A549 (cell line): ENCODE measurements at regions not wholly inside any gene's neighbourhood (a gene's known extent, or its start where the extent isn't known, plus 50 kb on each side); places are given as distances from the start of the nearest gene placed in this dataset.

ENCODE experiments used
- ATAC-seq, 2 experiments: fragments of 200-7000 bp in 1 of 2; fragments of >200 bp in 1 of 2; cut with Nextera tagmentation in 1 of 2; cut with Tn5 transposase in 1 of 2; 3 replicates each; pipeline versions ENCODE4 v1.8.0 to v1.9.1; 2018 to 2020; ENCODE audit warnings: mild to moderate bottlenecking in 1 of 2, moderate library complexity in 1 of 2
- CTCF ChIA-PET: fragments of 300-600 bp; sonication (Branson Sonifier 250); formaldehyde crosslinking; extraction: SDS; loops from one replicate; lab custom pipeline; 2021; ENCODE audit warnings: antibody characterized with exemption, inconsistent platforms; lab: Yijun Ruan, JAX
- POLR2A ChIA-PET: fragments of 350-600 bp; formaldehyde crosslinking; extraction: SDS; loops from one replicate; lab custom pipeline; 2021; ENCODE audit warnings: antibody characterized with exemption, inconsistent platforms; lab: Yijun Ruan, JAX
- DNase-seq, 2 experiments: peaks; one replicate each; pipeline versions ENCODE4 v3.0.0 to v3.0.0-alpha.2; 2011 to 2016; ENCODE audit warnings: low read depth in 1 of 2, low spot score in 1 of 2
- FAIRE-seq: peaks from 2 replicates; lab custom pipeline; 2011; peaks lifted over from hg19 to GRCh38; lab: Jason Lieb, UNC
- H3K27ac ChIP-seq, 2 experiments: fragments of >200 bp; sonication (Bioruptor Twin); formaldehyde crosslinking; 3 replicates each; pipeline ENCODE4 v1.5.1; 2016 to 2017
- H3K4me1 ChIP-seq: fragments of >200 bp; sonication (Bioruptor Twin); formaldehyde crosslinking; 3 replicates; pipeline ENCODE4 v1.6.1; 2016
- H3K4me2 ChIP-seq: fragments of >200 bp; sonication (Bioruptor Twin); formaldehyde crosslinking; 3 replicates; pipeline ENCODE4 v1.6.1; 2016
- H3K4me3 ChIP-seq: fragments of >200 bp; sonication (Bioruptor Twin); formaldehyde crosslinking; 3 replicates; pipeline ENCODE4 v1.5.1; 2016
- H3K9me3 ChIP-seq: fragments of >200 bp; sonication (Bioruptor Twin); formaldehyde crosslinking; 3 replicates; pipeline ENCODE4 v1.6.1; 2016
- CEBPB ChIP-seq, 2 experiments: fragments of >200 bp in 1 of 2; sonication (Bioruptor Twin) in 1 of 2; formaldehyde crosslinking in 1 of 2; IDR thresholded peaks; 2 replicates each; pipeline ENCODE4 v1.6.1; 2012 to 2016
- CHD2 ChIP-seq: fragments of 150-350 bp; IDR thresholded peaks from 2 replicates; pipeline ENCODE4 v1.6.1; 2014; ENCODE audit warnings: low read length; ENCODE audit not compliant: partially characterized antibody
- EHF ChIP-seq: fragments of 250-450 bp; sonication (Bioruptor Pico); IDR thresholded peaks from 2 replicates; pipeline ENCODE4 v1.5.0; 2020; ENCODE audit warnings: mild to moderate bottlenecking
- HDAC2 ChIP-seq: fragments of 200-600 bp; sonication (generic); IDR thresholded peaks from 2 replicates; pipeline ENCODE4 v1.6.1; 2016
- HOXA7 ChIP-seq: fragments of 250-450 bp; sonication (Bioruptor Pico); IDR thresholded peaks from 2 replicates; pipeline ENCODE4 v1.5.0; 2020; ENCODE audit warnings: mild to moderate bottlenecking, moderate library complexity
- HOXB5 ChIP-seq: fragments of 250-450 bp; sonication (Bioruptor Pico); IDR thresholded peaks from 2 replicates; pipeline ENCODE4 v1.5.0; 2020; ENCODE audit warnings: mild to moderate bottlenecking, moderate library complexity
- MAFK ChIP-seq: fragments of 450-650 bp; IDR thresholded peaks from 2 replicates; pipeline ENCODE4 v1.6.1; 2014; ENCODE audit not compliant: partially characterized antibody
- MYC ChIP-seq: IDR thresholded peaks from 2 replicates; pipeline ENCODE4 v1.6.1; 2012; ENCODE audit warnings: mild to moderate bottlenecking, inconsistent platforms, low read length, improper control_type of control experiment, borderline replicate concordance
- PHF8 ChIP-seq: fragments of 200-600 bp; sonication (generic); IDR thresholded peaks from 2 replicates; pipeline ENCODE4 v1.6.1; 2016; ENCODE audit warnings: low read depth, mild to moderate bottlenecking, antibody characterized with exemption, moderate library complexity, borderline replicate concordance
- RAD21 ChIP-seq, 2 experiments: fragments of >200 bp in 1 of 2; sonication (Bioruptor Twin) in 1 of 2; formaldehyde crosslinking in 1 of 2; IDR thresholded peaks in 1 of 2; conservative IDR thresholded peaks in 1 of 2; 2 replicates in 1 of 2; 3 replicates in 1 of 2; pipeline ENCODE4 v1.6.1; 2012 to 2018; ENCODE audit warnings: inconsistent platforms in 1 of 2
- RARB ChIP-seq: fragments of 250-450 bp; sonication (Bioruptor Pico); IDR thresholded peaks from 2 replicates; pipeline ENCODE4 v1.8.0; 2021; ENCODE audit warnings: mild to moderate bottlenecking, moderate library complexity
- RCOR1 ChIP-seq: fragments of 150-350 bp; IDR thresholded peaks from 2 replicates; pipeline ENCODE4 v1.6.1; 2014; ENCODE audit warnings: antibody characterized with exemption, low read length, low read depth
- SMC3 ChIP-seq: fragments of >200 bp; sonication (Bioruptor Twin); formaldehyde crosslinking; IDR thresholded peaks from 3 replicates; pipeline ENCODE4 v1.6.1; 2018; ENCODE audit warnings: inconsistent platforms
- TP53 ChIP-seq: fragments of 250-450 bp; sonication (Bioruptor Pico); IDR thresholded peaks from 2 replicates; pipeline ENCODE4 v1.5.0; 2021; ENCODE audit warnings: mild to moderate bottlenecking, moderate library complexity
- ZSCAN20 ChIP-seq: fragments of 250-450 bp; sonication (Bioruptor Pico); IDR thresholded peaks from 2 replicates; pipeline ENCODE4 v1.8.0; 2022; ENCODE audit warnings: mild to moderate bottlenecking, moderate library complexity
- WGBS: methylation state at CpG from one replicate; pipeline ENCODE4 v1.1.6; 2017; ENCODE audit errors: missing lambda C conversion rate; 5-methylcytosine and 5-hydroxymethylcytosine counted together
- TF ChIP-seq, protein P1 (sequence below): fragments of >200 bp; sonication (Bioruptor Twin); formaldehyde crosslinking; IDR thresholded peaks from 3 replicates; pipeline ENCODE4 v1.5.1; 2016
- TF ChIP-seq, protein P2 (sequence below): fragments of 150-350 bp; IDR thresholded peaks from 2 replicates; pipeline ENCODE4 v1.6.1; 2014; ENCODE audit warnings: low read depth, mild to moderate bottlenecking, low read length
- TF ChIP-seq, protein P3 (sequence below): IDR thresholded peaks from 2 replicates; pipeline ENCODE4 v1.6.1; 2012
- TF ChIP-seq, protein P4 (sequence below): IDR thresholded peaks from 2 replicates; pipeline ENCODE4 v1.6.1; 2012; ENCODE audit warnings: low read depth, borderline replicate concordance
- TF ChIP-seq, protein P5 (sequence below): fragments of 450-650 bp; IDR thresholded peaks from 2 replicates; pipeline ENCODE4 v1.6.1; 2014; ENCODE audit warnings: antibody characterized with exemption

DNA sequence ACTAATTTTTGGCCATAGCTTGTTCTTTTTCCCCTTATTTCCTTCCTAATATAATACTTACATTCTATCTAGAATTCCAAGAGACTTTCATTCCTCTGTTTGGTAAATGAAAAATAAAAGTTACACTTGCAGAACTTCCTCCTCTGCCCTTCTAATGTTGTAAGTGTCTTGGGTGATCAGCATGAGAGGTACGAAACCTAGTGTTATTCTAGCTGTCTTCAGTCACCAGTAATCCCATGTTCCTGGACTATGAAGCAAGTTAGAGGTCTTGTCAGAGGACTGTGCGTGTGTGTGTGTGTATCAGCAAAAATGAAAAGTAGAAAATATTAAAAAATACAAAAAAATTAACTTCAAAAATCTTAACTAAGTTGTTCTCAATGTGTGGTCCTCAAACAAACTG, 307.0 kb downstream of the SPRY2 start:
- FAIRE-seq (no peak), ATAC-seq (no peak), DNase-seq (no peak)
- Histone ChIP-seq H3K27ac (no peak overlapping the region), H3K4me2 (no peak overlapping the region), H3K4me3 (no peak overlapping the region), H3K4me1 (peaks cover 25% of the 10 kb centered on the region), H3K9me3 (no peaks in the 10 kb centered on the region)
- TF ChIP-seq RCOR1 (no peak), SMC3 (no peak), CHD2 (no peak)
- TF ChIP-seq, protein P1, sequence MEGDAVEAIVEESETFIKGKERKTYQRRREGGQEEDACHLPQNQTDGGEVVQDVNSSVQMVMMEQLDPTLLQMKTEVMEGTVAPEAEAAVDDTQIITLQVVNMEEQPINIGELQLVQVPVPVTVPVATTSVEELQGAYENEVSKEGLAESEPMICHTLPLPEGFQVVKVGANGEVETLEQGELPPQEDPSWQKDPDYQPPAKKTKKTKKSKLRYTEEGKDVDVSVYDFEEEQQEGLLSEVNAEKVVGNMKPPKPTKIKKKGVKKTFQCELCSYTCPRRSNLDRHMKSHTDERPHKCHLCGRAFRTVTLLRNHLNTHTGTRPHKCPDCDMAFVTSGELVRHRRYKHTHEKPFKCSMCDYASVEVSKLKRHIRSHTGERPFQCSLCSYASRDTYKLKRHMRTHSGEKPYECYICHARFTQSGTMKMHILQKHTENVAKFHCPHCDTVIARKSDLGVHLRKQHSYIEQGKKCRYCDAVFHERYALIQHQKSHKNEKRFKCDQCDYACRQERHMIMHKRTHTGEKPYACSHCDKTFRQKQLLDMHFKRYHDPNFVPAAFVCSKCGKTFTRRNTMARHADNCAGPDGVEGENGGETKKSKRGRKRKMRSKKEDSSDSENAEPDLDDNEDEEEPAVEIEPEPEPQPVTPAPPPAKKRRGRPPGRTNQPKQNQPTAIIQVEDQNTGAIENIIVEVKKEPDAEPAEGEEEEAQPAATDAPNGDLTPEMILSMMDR = no peak
- TF ChIP-seq, protein P2, sequence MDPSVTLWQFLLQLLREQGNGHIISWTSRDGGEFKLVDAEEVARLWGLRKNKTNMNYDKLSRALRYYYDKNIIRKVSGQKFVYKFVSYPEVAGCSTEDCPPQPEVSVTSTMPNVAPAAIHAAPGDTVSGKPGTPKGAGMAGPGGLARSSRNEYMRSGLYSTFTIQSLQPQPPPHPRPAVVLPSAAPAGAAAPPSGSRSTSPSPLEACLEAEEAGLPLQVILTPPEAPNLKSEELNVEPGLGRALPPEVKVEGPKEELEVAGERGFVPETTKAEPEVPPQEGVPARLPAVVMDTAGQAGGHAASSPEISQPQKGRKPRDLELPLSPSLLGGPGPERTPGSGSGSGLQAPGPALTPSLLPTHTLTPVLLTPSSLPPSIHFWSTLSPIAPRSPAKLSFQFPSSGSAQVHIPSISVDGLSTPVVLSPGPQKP = no peak
- CTCF ChIA-PET = no interaction called here
- WGBS = 88% methylated on average over 2 of the region's 2 CpGs
- POLR2A ChIA-PET = interaction anchor here (1.0 kb wide), 1 partner anchor 307 kb away, joined by 3 read pairs; the partner anchor contains the start of gene SPRY2

DNA sequence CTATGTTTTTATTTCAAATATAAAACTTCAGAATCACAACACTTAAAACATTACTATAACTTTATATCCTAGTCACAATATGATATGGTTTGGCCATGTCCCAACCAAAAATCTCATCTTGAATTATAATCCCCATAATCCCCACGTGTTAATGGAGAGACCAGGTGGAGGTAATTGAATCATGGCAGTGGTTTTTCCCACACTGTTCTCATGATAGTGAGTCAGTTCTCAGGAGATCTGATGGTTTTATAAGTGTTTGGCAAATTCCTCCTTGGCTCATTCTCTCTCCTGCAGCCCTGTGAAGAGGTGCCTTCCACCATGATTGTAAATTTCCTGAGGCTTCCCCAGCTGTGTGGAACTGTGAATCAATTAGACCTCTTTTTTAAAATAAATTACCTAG, 307.6 kb downstream of the SPRY2 start:
- 29% methylated on average over 1 of the region's 1 CpG for WGBS

DNA sequence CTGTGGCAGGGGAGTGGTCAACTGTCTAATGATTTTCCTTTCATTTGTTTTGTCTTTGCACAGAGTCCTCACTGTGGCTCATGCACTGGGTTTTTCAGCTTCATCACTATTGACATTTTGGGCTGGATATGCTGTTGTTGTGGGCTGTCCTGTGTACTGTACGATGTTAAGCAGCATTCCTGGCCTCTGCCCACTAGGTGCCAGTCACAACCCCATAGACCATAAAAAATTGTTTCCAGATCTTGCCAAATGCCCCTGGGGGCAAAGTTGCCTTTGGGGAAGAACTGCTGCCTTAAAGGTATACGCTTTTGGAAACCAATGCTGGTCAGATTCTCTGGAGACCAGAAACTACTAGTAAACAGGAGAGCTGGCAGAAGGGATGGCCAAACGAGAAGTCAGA, 310.4 kb downstream of the SPRY2 start:
- POLR2A ChIA-PET = no interaction called here
- peak overlapping the region; percentile 36; the same call in 2 of the 3 replicates for H3K4me2 ChIP-seq
- 0 out of 6 replicates have a peak overlapping the region, but pooled peaks of 1 of the 2 experiments have one; percentile 40 for H3K27ac ChIP-seq
- no peak overlapping the region for H3K4me3 ChIP-seq
- DNase-seq (peak in 1 of 2 experiments; percentile 67), ATAC-seq (peak; percentile 92 to 96), FAIRE-seq (no peak)
- H3K4me1 ChIP-seq = peaks cover 13% of the 10 kb centered on the region; the same call in 2 of the 3 replicates
- no peak for TF ChIP-seq HOXA7
- peak; percentile 61 for TF ChIP-seq SMC3
- TF ChIP-seq HOXB5 (CRISPR knock-in tag) = no peak
- TF ChIP-seq, protein P3, sequence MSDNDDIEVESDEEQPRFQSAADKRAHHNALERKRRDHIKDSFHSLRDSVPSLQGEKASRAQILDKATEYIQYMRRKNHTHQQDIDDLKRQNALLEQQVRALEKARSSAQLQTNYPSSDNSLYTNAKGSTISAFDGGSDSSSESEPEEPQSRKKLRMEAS = no peak
- no peak for TF ChIP-seq HDAC2
- TF ChIP-seq, protein P1 = peak; percentile 35
- TF ChIP-seq, protein P4, sequence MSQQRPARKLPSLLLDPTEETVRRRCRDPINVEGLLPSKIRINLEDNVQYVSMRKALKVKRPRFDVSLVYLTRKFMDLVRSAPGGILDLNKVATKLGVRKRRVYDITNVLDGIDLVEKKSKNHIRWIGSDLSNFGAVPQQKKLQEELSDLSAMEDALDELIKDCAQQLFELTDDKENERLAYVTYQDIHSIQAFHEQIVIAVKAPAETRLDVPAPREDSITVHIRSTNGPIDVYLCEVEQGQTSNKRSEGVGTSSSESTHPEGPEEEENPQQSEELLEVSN = no peak
- 0 out of 4 replicates have a peak, but pooled peaks of 1 of the 2 experiments have one; percentile 8 for TF ChIP-seq CEBPB (IDR thresholded peaks at IDR 0.05)
- TF ChIP-seq, protein P5, sequence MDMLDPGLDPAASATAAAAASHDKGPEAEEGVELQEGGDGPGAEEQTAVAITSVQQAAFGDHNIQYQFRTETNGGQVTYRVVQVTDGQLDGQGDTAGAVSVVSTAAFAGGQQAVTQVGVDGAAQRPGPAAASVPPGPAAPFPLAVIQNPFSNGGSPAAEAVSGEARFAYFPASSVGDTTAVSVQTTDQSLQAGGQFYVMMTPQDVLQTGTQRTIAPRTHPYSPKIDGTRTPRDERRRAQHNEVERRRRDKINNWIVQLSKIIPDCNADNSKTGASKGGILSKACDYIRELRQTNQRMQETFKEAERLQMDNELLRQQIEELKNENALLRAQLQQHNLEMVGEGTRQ = no peak
- TF ChIP-seq MAFK = no peak
- TF ChIP-seq RAD21 (conservative IDR thresholded peaks at IDR 0.05 in 1 of 2, IDR thresholded peaks at IDR 0.05 in 1 of 2) = peak; percentile 58 to 60
- no peak for TF ChIP-seq EHF
- TF ChIP-seq ZSCAN20 (CRISPR knock-in tag) = no peak
- no peak for TF ChIP-seq PHF8
- CTCF ChIA-PET = interaction anchor here (1.0 kb wide), 1 partner anchor 11 kb away, joined by 3 read pairs; no protein-coding TSS in a partner anchor
- H3K9me3 ChIP-seq = no peaks in the 10 kb centered on the region
- 24% methylated on average over 3 of the region's 3 CpGs for WGBS

More for the DNA sequence above, 307.6 kb downstream of the SPRY2 start:
- Histone ChIP-seq H3K4me3 (no peak overlapping the region), H3K4me2 (no peak overlapping the region), H3K27ac (no peak overlapping the region), H3K4me1 (peaks cover 25% of the 10 kb centered on the region), H3K9me3 (no peaks in the 10 kb centered on the region)
- ChIA-PET POLR2A (interaction anchor here (1.0 kb wide), 1 partner anchor 308 kb away, joined by 3 read pairs; the partner anchor contains the start of gene SPRY2), CTCF (no interaction called here)
- no peak for DNase-seq
- no peak for ATAC-seq
- TF ChIP-seq TP53 = no peak
- TF ChIP-seq, protein P3 = no peak
- TF ChIP-seq HOXB5 (CRISPR knock-in tag) = no peak
- TF ChIP-seq, protein P5 = no peak
- TF ChIP-seq MYC = no peak
- TF ChIP-seq RARB (CRISPR knock-in tag) = no peak
- FAIRE-seq = no peak
